ENCODE measurements at regions not wholly inside any gene's neighbourhood (a gene's known extent, or its start where the extent isn't known, plus 50 kb on each side); places are given as distances from the start of the nearest gene placed in this dataset.

GRCh38 chr1:143694085-143694484, 277.7 kb downstream of the FAM72C start:
- TF ChIP-seq L3MBTL2 (conservative IDR thresholded peaks at IDR 0.05): no peak
- TF ChIP-seq, protein P1, sequence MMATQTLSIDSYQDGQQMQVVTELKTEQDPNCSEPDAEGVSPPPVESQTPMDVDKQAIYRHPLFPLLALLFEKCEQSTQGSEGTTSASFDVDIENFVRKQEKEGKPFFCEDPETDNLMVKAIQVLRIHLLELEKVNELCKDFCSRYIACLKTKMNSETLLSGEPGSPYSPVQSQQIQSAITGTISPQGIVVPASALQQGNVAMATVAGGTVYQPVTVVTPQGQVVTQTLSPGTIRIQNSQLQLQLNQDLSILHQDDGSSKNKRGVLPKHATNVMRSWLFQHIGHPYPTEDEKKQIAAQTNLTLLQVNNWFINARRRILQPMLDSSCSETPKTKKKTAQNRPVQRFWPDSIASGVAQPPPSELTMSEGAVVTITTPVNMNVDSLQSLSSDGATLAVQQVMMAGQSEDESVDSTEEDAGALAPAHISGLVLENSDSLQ (IDR thresholded peaks at IDR 0.05): no peak
- no peak for TF ChIP-seq BHLHE40 (IDR thresholded peaks at IDR 0.05; ENCODE audit: borderline replicate concordance)
- no peak for TF ChIP-seq SUZ12 (IDR thresholded peaks at IDR 0.05)
